ENCODE measurements at regions not wholly inside any gene's neighbourhood (a gene's known extent, or its start where the extent isn't known, plus 50 kb on each side); places are given as distances from the start of the nearest gene placed in this dataset.

DNA sequence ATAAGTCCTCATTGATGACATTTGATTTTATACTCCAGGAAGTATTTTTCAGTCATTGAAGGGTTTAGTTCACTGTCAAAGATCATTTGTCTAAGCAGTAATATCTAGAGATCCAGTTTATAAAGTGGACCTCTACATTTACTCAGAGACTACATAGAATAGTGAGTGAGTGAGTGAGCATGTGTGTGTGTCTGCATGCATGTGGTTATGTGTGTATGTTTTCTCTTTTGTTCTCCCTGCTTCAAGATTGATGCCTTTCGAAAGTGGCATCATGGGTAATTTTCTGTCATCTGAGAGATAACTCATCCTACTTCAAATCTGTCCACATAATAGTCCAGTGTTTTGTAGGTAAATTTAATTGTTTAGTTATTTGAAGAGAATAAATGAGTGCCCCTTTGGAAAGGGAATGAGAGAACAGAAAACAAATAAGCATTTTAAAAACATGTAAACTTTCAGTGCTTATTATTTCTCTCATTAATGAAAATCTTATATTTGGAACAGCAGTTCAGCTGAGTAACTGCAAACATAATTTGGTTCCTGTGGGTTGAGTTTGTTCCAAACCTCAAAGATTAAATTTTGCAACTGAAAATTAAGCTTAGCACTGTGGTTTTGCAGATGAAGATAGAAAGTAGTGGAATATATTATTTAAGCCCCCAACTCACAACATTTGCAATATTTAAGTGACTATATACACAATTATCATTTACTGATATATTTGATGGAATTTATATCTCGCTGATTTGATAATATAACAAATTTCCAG lies 1295.1 kb upstream of the C9orf72 start:
- no peaks in the 10 kb centered on the region for H3K36me3 ChIP-seq (replicated peaks)
- H3K9me3 ChIP-seq, result no peaks in the 10 kb centered on the region
- no peak for DNase-seq (ENCODE audit: low spot score in 2 of 2)
- H3K27me3 ChIP-seq (ENCODE audit: low read depth), result no peaks in the 10 kb centered on the region
- H3K4me1 ChIP-seq, result no peaks in the 10 kb centered on the region
- no peak overlapping the region for H3K4me3 ChIP-seq
- in situ Hi-C loops (cut with MboI; ENCODE audit: low sequenced_read_pairs), result no loop called here

DNA sequence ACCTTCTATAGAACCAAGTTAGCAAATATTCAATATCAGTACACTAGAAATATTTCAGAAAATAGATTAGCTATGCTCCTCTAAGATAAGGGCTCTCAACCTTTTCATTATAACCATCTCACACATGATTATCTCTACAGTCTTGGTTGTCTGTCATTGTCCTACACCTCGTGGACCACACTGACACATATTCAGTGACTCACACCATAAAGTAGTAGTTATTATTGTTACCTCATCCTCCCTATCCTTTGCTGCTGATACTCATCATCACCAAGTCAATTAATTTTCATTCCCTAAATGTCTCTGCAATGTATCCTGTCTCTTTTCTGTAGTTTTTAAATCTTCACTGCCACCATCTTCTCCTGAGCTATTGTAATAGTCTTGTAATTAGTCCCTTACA lies 1309.2 kb upstream of the C9orf72 start:
- H3K4me1 ChIP-seq, result no peaks in the 10 kb centered on the region
- no peak overlapping the region for H3K4me3 ChIP-seq
- H3K27me3 ChIP-seq (ENCODE audit: low read depth), result no peaks in the 10 kb centered on the region
- no peaks in the 10 kb centered on the region for H3K36me3 ChIP-seq (replicated peaks)
- in situ Hi-C loops (cut with MboI; ENCODE audit: low sequenced_read_pairs), result no loop called here
- no peak for DNase-seq (ENCODE audit: low spot score in 2 of 2)
- H3K9me3 ChIP-seq, result no peaks in the 10 kb centered on the region

DNA sequence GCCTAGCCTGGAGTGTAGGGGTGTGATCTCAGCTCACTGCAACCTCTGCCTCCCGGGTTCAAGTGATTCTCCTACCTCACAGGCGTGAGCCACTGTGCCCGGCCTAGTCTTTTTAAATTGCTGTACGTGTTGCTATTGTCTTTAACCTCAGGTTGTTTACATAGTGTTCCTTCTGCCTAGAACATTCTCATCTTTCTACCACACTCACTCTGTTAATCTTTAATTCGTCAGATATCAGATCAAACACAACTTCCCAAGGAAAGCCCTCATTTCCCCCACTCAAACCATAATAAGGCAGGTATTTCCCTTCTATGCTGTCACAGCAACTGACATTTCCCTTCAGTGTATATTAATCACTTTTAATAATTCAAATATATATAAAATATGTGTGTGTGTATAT lies 1310.0 kb upstream of the C9orf72 start:
- no peak for DNase-seq (ENCODE audit: low spot score in 2 of 2)
- Histone ChIP-seq H3K27me3 (ENCODE audit: low read depth) (no peaks in the 10 kb centered on the region), H3K4me1 (no peaks in the 10 kb centered on the region), H3K9me3 (no peaks in the 10 kb centered on the region), H3K4me3 (no peak overlapping the region), H3K36me3 (replicated peaks) (no peaks in the 10 kb centered on the region)
- in situ Hi-C loops (cut with MboI; ENCODE audit: low sequenced_read_pairs), result no loop called here

DNA sequence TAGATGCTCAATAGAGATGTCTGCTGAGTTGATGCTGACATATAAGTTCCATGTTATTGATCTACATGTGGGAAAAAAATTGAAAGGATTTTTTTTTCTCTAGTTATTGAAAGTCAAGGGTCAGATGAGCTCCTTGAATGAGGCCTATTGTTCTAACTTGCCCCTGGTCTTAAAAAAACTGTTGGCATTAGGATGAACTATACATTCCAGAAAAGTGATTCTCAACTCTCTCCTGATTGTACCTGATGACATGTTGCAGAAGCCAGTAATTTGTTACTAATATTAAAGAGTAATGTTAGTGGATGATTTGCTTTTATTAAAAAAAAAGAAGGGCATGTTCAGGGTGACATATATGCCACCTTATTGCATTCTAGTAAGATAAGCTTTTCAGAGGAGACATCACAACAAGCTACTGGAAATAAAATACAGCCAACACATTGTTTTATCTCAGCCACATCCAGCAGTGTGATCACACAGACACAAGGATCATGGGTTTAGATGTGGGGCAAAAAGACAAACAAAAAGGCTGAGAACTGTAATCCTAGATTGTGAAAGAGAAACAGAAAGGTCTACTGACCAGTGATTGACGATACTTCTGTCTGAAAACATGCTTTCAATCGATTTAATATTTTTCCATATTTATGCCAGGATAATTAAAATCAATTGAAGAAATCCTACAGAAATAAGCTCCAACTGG lies 1314.1 kb upstream of the C9orf72 start:
- in situ Hi-C loops (cut with MboI; ENCODE audit: low sequenced_read_pairs), result no loop called here
- Histone ChIP-seq H3K4me3 (no peak overlapping the region), H3K27me3 (ENCODE audit: low read depth) (no peaks in the 10 kb centered on the region), H3K36me3 (replicated peaks) (no peaks in the 10 kb centered on the region), H3K9me3 (no peaks in the 10 kb centered on the region), H3K4me1 (no peaks in the 10 kb centered on the region)
- DNase-seq (ENCODE audit: low spot score in 2 of 2), result no peak

DNA sequence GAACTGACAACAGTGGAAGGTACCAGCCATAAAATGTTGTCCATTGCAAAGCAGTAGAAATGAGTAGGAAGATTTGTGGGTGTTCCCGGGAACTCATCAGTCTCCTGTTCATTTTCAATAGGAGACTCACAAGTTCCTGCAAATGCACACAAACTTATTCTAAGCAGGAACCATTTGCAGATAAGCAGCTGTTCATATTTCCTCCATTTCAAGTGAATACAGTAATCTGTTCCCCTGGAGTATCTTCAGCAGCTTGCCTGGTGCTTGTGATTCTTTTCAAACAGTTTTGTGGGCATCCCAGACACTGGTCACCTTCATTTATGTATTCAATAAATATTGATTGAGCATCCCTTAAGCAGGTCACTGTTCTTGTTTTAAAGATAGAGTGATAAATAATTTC lies 1315.5 kb upstream of the C9orf72 start:
- Histone ChIP-seq H3K4me1 (no peaks in the 10 kb centered on the region), H3K9me3 (no peaks in the 10 kb centered on the region), H3K4me3 (no peak overlapping the region), H3K27me3 (ENCODE audit: low read depth) (no peaks in the 10 kb centered on the region), H3K36me3 (replicated peaks) (no peaks in the 10 kb centered on the region)
- DNase-seq (ENCODE audit: low spot score in 2 of 2), result no peak
- in situ Hi-C loops (cut with MboI; ENCODE audit: low sequenced_read_pairs), result no loop called here

DNA sequence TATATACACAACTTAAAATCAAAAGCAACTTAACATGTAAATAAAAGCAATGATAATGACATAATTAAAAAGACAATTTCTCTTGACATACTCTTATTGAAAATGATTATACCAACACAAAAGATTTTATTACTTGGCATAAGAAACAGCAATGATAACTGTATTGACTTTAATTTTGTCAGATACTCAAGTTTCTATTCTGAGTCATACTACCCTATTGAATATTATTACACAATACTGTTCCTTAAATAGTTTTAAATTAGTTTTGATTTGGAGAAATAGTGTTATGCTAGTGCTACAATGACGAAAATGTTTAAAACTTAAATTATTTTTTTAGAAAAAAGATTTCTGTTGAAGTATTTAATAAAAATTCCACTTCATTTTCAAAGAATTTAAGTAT lies 1319.3 kb upstream of the C9orf72 start:
- H3K36me3 ChIP-seq (replicated peaks), result no peaks in the 10 kb centered on the region
- in situ Hi-C loops (cut with MboI; ENCODE audit: low sequenced_read_pairs), result no loop called here
- no peak for DNase-seq (ENCODE audit: low spot score in 2 of 2)
- no peaks in the 10 kb centered on the region for H3K4me1 ChIP-seq
- no peaks in the 10 kb centered on the region for H3K27me3 ChIP-seq (ENCODE audit: low read depth)
- no peak overlapping the region for H3K4me3 ChIP-seq
- H3K9me3 ChIP-seq, result no peaks in the 10 kb centered on the region

DNA sequence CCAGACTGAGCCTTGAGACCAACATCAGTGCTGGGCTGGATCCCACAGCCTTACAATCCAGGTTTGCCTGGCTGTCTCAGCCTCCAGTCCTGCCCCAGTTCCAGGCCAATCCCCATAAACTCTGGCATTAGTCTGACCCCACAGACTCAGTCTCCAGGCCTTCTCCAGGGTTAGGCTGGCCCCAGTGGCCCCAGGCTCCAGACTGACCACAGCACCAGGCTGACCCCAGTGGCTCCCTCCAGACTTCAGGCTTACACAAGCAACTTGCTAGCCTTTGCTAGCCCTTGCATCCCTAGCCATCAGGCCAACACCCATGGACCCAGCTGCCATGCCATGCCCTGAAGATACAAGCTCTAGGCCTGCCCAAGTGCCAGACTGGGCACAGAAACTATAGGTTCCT lies 1326.0 kb upstream of the C9orf72 start:
- DNase-seq (ENCODE audit: low spot score in 2 of 2), result no peak
- no peaks in the 10 kb centered on the region for H3K27me3 ChIP-seq (ENCODE audit: low read depth)
- H3K9me3 ChIP-seq, result no peaks in the 10 kb centered on the region
- in situ Hi-C loops (cut with MboI; ENCODE audit: low sequenced_read_pairs), result no loop called here
- H3K4me1 ChIP-seq, result no peaks in the 10 kb centered on the region
- no peaks in the 10 kb centered on the region for H3K36me3 ChIP-seq (replicated peaks)
- no peak overlapping the region for H3K4me3 ChIP-seq

DNA sequence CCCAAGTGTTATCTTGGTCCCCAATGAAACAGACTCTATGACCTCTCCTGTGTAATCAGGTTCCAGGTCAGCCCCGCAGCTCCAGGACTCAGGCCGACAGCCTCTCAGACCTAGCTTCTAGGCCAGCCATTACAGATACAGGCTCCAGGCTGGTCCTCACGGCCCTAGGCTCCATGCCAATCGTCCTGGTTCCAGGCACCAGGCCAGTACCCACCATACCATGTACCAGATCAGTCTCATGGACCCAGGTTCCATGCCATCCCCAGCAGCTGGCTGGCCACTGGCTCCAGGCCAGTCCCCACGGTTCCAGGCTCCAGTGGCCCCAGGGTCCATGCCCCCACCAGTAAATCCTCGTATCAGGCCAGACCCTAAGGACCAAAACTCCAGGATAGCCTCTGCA lies 1326.6 kb upstream of the C9orf72 start:
- H3K27me3 ChIP-seq (ENCODE audit: low read depth), result no peaks in the 10 kb centered on the region
- DNase-seq (ENCODE audit: low spot score in 2 of 2), result no peak
- in situ Hi-C loops (cut with MboI; ENCODE audit: low sequenced_read_pairs), result no loop called here
- H3K36me3 ChIP-seq (replicated peaks), result no peaks in the 10 kb centered on the region
- no peaks in the 10 kb centered on the region for H3K4me1 ChIP-seq
- no peaks in the 10 kb centered on the region for H3K9me3 ChIP-seq
- H3K4me3 ChIP-seq, result no peak overlapping the region

DNA sequence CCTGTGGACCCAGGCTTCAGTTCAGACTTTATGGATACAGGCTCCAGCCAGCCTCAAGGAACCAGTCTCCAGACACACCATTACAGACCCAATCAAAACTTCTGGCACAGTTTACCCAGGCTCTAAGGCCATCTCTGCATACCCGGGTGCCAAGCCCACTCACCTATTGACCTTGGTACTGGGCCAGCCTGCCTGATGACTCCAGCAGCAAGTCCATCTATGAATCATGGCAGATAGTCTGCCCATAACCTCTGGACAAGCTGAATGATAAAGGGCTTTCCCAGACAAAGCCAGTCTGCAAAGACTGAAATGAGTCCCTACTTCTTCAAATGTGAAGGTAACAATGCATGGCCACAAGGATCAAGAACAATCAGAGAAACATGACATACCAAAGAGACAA lies 1327.1 kb upstream of the C9orf72 start:
- Histone ChIP-seq H3K27me3 (ENCODE audit: low read depth) (no peaks in the 10 kb centered on the region), H3K36me3 (replicated peaks) (no peaks in the 10 kb centered on the region), H3K4me3 (no peak overlapping the region), H3K4me1 (no peaks in the 10 kb centered on the region), H3K9me3 (no peaks in the 10 kb centered on the region)
- no peak for DNase-seq (ENCODE audit: low spot score in 2 of 2)
- in situ Hi-C loops (cut with MboI; ENCODE audit: low sequenced_read_pairs), result no loop called here

DNA sequence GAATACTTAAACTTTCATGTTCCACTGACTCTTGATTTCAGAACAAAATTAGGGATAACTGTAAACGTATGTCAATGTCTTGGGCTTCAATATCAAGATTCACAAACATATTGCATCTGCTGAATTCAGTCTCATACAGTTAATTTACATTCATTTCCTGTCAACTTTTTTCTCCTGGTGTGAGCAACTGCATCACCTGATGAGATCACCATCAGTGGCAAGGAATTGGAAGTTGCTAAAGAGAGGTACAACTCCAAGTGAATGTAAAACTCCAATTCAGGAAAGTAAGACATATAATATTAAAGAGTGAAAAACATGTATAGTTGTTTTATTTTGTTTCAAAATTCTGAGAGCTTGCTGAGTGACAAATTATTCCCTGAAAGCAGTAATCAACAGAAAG lies 1336.2 kb upstream of the C9orf72 start:
- no peak for DNase-seq (ENCODE audit: low spot score in 2 of 2)
- in situ Hi-C loops (cut with MboI; ENCODE audit: low sequenced_read_pairs), result no loop called here

DNA sequence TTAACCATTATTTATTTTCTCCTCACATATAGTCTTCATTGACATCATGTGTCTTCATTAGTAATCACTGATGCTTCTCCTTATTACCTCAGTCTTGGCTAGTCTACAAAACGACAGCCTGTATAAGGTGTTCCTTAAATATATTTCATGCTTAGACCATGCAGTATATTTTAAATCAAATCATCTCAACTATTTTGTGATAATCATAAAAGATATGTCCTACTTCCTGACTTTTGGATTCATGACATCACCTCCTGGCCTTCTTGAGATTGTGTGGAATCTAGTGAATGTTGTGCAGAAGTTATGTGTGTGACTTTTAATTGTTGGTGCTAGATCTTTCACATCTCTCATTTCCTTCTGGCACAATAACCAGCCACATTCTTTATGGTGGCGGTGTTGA lies 1339.3 kb upstream of the C9orf72 start:
- Histone ChIP-seq H3K4me1 (no peaks in the 10 kb centered on the region), H3K27me3 (ENCODE audit: low read depth) (no peaks in the 10 kb centered on the region), H3K4me3 (no peak overlapping the region), H3K36me3 (replicated peaks) (no peaks in the 10 kb centered on the region), H3K9me3 (no peaks in the 10 kb centered on the region)
- DNase-seq (ENCODE audit: low spot score in 2 of 2), result no peak
- in situ Hi-C loops (cut with MboI; ENCODE audit: low sequenced_read_pairs), result no loop called here

More for the DNA sequence above, 1336.2 kb upstream of the C9orf72 start:
- H3K36me3 ChIP-seq (replicated peaks), result no peaks in the 10 kb centered on the region
- no peak overlapping the region for H3K4me3 ChIP-seq
- H3K27me3 ChIP-seq (ENCODE audit: low read depth), result no peaks in the 10 kb centered on the region
- no peaks in the 10 kb centered on the region for H3K4me1 ChIP-seq
- H3K9me3 ChIP-seq, result no peaks in the 10 kb centered on the region

DNA sequence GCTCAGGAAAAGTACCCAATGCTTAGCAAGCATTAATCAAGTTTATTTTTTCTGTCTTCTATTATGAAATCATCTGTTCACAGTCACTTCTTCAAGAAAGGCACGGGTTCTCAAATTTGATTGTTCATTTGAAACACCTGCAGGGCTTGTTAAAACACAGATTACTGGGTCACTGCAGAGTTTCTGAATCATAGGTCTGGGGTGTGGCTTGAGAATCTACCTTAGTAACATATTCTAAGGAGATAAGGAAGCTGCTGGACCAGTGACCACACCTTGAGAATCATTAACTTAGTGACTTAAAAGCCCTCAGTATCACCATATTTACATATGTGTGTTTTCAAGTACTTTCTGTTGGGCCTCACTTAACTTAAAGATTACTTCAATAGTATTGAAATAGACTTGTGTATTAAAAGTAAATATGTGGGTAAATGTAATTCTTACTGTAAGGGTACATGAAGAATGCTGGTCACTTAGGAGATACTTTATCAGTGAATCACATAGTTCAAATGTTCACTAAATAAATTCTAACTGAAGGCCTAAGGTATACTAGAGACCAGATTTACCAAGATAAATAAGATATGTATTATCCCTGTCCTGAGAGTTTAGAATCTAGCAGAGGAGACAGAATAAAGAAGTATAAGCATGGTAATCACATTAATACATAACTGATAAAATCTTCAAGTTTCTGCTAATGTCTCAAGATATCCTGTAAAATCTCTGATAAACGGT lies 1342.1 kb upstream of the C9orf72 start:
- no peaks in the 10 kb centered on the region for H3K36me3 ChIP-seq (replicated peaks)
- DNase-seq (ENCODE audit: low spot score in 2 of 2), result no peak
- in situ Hi-C loops (cut with MboI; ENCODE audit: low sequenced_read_pairs), result no loop called here
- H3K4me1 ChIP-seq, result no peaks in the 10 kb centered on the region
- H3K9me3 ChIP-seq, result no peaks in the 10 kb centered on the region
- H3K4me3 ChIP-seq, result no peak overlapping the region
- H3K27me3 ChIP-seq (ENCODE audit: low read depth), result no peaks in the 10 kb centered on the region

DNA sequence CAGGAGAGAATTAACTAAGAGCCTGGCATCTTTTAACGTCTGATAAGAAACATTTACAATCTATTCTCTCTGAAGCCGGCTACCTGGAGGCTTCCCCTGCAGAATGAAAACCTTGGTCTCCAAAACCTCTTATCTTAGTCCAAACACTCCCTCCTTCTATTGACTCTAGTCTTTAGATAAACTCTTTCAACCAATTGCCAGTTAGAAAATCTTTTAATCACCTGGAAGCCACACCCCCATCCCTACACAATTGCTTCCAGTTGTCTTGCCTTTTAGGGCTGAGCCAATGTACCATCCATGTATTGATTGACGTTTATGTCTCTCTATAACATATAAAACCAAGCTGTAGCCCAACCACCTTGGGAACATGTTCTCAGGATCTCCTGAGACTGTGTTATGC lies 1343.1 kb upstream of the C9orf72 start:
- Histone ChIP-seq H3K27me3 (ENCODE audit: low read depth) (no peaks in the 10 kb centered on the region), H3K4me1 (no peaks in the 10 kb centered on the region), H3K36me3 (replicated peaks) (no peaks in the 10 kb centered on the region), H3K9me3 (no peaks in the 10 kb centered on the region), H3K4me3 (no peak overlapping the region)
- DNase-seq (ENCODE audit: low spot score in 2 of 2), result no peak
- in situ Hi-C loops (cut with MboI; ENCODE audit: low sequenced_read_pairs), result no loop called here

DNA sequence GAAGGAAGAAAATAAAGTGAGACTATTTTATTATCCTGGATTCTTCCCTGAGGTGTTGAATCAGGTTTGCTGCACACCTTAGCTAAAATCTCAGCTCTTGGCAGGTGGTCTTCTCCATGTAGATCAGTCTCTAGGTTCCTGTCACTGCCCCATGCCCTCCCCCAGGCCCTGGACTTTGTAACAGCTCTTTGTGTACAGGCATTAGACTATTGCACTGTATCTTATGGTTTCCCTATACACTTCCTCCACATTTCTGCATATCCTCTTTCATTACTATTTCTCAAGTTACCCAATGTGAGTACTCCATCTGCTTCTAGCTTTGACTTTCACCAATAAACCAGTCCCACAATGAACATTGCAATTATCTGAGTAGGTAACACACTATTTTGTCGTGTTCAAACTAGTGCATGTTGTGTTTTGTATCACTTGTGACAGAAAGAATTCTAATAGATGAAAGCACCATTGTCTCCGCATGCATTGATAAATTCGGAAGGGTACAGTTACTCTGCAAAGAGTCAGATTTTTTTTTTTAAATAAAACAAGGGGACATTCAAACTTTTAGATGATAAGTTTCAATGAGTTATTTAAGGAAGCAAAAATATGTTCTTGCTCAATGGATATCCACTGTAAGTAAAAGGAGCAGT lies 1348.7 kb upstream of the C9orf72 start:
- no peaks in the 10 kb centered on the region for H3K4me1 ChIP-seq
- H3K4me3 ChIP-seq, result no peak overlapping the region
- no peaks in the 10 kb centered on the region for H3K27me3 ChIP-seq (ENCODE audit: low read depth)
- no peak for DNase-seq (ENCODE audit: low spot score in 2 of 2)
- in situ Hi-C loops (cut with MboI; ENCODE audit: low sequenced_read_pairs), result no loop called here
- H3K36me3 ChIP-seq (replicated peaks), result no peaks in the 10 kb centered on the region
- no peaks in the 10 kb centered on the region; the same call in 1 of the 2 replicates for H3K9me3 ChIP-seq

Data from HAP-1 (cell line).